ENCODE measurements at regions not wholly inside any gene's neighbourhood (a gene's known extent, or its start where the extent isn't known, plus 50 kb on each side); places are given as distances from the start of the nearest gene placed in this dataset.

GRCh38 chr18:59994357-59994756 lies 94.6 kb downstream of the PMAIP1 start:
- peak; percentile 27 to 47 (median 41); a peak in 5 of 6 replicates for TF ChIP-seq CTCF (IDR thresholded peaks at IDR 0.05 in 2 of 3, conservative IDR thresholded peaks at IDR 0.05 in 1 of 3; ENCODE audit: control insufficient read depth in 2 of 3, extremely low read depth in 1 of 3, insufficient read depth in 1 of 3, low read depth in 3 of 3, low read length in 3 of 3)
- TF ChIP-seq EZH2 (IDR thresholded peaks at IDR 0.05; ENCODE audit: borderline replicate concordance, control insufficient read depth, low read depth, low read length) = no peak
- no peak for TF ChIP-seq FOS (IDR thresholded peaks at IDR 0.05; ENCODE audit: borderline replicate concordance, extremely low read depth, insufficient read length)
- no peak for TF ChIP-seq MLLT1 (IDR thresholded peaks at IDR 0.05)
- no peak for TF ChIP-seq ZBTB11 (CRISPR knock-in tag; IDR thresholded peaks at IDR 0.05)
- no peak for TF ChIP-seq JUND (IDR thresholded peaks at IDR 0.05; ENCODE audit: low read depth, low read length)
- TF ChIP-seq MXI1 (IDR thresholded peaks at IDR 0.05; ENCODE audit: low read depth, low read length) = no peak
- no peak for TF ChIP-seq ZBTB4 (CRISPR knock-in tag; IDR thresholded peaks at IDR 0.05)
- no peak for TF ChIP-seq POLR2AphosphoS5 (IDR thresholded peaks at IDR 0.05; ENCODE audit: low read length)
- TF ChIP-seq SMARCA5 (IDR thresholded peaks at IDR 0.05) = no peak
- TF ChIP-seq EED (IDR thresholded peaks at IDR 0.05; ENCODE audit: low read depth) = no peak
- no peak for TF ChIP-seq REST (IDR thresholded peaks at IDR 0.05; ENCODE audit: low read depth, low read length)
- no peak for TF ChIP-seq SUZ12 (IDR thresholded peaks at IDR 0.05; ENCODE audit: unreplicated experiment)
- TF ChIP-seq ELK1 (IDR thresholded peaks at IDR 0.05; ENCODE audit: low read depth, low read length) = no peak

All from GM12878 (cell line).